NT2/D1 (cell line): ENCODE measurements at regions not wholly inside any gene's neighbourhood (a gene's known extent, or its start where the extent isn't known, plus 50 kb on each side); places are given as distances from the start of the nearest gene placed in this dataset.

Experiments
- YY1 ChIP-seq: IDR thresholded peaks from 2 replicates; pipeline ENCODE4 v1.6.1; 2011; ENCODE audit not compliant: insufficient read length, insufficient read depth
- ZNF274 ChIP-seq: IDR thresholded peaks from 2 replicates; pipeline ENCODE4 v1.6.1; 2011; ENCODE audit warnings: mild to moderate bottlenecking, low read depth, low read length

- TF ChIP-seq ZNF274 (no peak), YY1 (no peak)
These were observed 61.1 kb upstream of the MAN2A1 start for GRCh38 chr5:109628591-109628990.
